ENCODE measurements at regions not wholly inside any gene's neighbourhood (a gene's known extent, or its start where the extent isn't known, plus 50 kb on each side); places are given as distances from the start of the nearest gene placed in this dataset.

DNA sequence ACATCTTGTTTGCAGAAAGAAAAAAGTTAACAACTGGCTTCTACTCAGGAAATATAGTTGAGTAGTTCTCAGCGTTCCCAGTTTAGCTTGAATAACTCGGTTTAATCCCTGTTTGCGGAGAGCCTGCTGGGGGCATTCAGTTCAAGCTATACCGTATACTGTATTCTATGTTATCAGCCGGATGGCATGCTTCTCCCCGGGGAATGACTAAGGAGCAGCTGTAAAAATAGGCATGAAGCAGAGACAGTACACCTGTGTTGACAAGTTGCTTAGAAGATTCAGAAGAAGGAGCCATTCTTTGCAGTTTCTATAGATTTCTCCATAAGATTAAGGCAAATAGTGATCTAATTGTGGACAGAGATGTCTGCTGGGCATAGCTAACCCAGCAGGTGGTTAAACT lies 267.8 kb upstream of the NCAM2 start:
- H3K27ac ChIP-seq: no peak overlapping the region
- no peak for DNase-seq (ENCODE audit: low read depth, low spot score)

DNA sequence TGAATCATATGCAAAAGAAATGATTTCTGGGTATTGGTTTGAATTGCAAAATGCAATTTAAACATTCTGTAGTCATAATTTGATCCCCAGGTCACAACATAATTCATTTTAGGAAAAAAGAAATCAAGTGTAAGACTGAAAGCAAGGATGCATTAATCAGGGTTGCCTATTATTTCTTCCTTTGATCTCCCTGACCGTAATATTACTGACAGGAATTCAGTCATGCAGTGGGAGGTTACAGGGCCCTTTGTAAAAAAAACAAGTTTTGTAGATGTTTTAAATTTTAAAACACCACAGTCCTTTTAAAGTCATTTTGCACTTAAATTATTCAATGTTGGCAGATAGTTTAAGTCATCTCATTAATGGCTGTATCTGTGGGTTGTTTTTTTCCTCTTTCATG lies 263.0 kb upstream of the NCAM2 start:
- H3K27ac ChIP-seq: no peak overlapping the region
- DNase-seq (ENCODE audit: low read depth, low spot score): no peak

DNA sequence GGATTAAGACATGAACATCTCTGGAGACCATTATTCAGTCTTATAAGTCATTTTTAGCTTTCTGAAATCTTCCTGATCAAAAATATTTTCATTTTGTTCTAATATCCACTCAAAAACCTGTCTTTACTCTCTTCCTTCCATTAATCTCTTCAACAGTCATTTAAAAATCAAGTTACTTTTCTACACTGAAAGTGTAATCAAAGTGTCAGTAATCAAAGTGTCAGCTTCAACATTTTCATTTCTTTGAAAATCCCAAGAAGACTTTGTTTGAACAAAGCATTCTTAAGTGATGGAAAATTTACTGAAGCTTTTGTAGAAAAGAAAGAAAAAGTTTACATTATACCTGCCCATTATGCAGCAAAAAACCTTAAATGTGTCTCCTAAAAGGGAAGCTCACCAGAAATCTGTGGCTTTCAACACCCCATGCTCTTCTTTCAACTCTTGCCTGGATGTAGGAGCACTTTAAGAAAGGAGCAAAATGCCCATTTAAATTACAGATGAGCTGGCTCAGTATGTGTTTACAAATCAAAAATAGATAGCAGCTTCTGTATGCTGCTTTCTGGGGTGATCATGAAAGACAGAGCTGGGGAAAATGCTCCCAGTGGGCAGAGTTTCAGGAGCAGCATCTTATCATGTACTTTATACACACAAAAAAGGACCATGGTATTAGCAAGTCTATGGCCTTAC lies 260.8 kb upstream of the NCAM2 start:
- no peak overlapping the region for H3K27ac ChIP-seq
- DNase-seq (ENCODE audit: low read depth, low spot score): no peak

DNA sequence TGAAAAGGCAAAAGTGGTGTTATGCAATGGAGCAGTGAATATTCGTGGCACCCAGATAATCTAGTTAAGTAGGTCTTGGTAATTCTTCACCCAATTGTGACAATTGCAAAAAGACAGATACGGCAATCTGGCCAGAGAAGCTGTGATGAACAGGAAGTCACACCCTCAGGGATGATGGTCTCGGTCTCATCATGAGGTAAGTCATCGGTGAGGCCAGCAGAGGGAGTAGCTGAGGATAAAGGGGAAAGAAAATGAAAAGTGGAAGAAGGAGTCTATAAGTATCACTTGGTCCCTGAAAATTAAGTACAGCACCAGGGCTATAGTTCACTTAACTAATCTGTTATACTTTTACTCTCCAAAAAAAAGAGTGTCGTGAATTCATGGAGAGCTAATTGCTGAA lies 258.8 kb upstream of the NCAM2 start:
- H3K27ac ChIP-seq: no peak overlapping the region
- DNase-seq (ENCODE audit: low read depth, low spot score): no peak

DNA sequence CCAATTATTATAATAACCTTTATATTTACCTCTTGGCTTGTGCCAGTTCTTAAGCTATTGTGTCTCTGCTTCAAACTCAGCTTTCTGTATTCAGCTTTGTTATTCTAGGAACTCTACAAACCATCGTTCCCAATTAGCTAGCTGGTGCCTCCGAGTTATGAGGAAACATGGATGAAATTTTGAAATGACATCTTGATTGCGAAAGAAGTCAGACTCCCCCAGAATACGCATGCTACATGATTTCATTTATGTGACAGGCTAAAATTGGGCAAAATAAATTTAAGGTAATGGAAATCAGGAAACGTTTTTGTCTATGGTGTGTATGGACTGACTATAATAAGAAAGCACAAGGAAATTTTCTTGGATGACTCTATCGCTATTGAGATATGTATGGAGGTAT lies 256.8 kb upstream of the NCAM2 start:
- DNase-seq (ENCODE audit: low read depth, low spot score): no peak
- H3K27ac ChIP-seq: no peak overlapping the region

DNA sequence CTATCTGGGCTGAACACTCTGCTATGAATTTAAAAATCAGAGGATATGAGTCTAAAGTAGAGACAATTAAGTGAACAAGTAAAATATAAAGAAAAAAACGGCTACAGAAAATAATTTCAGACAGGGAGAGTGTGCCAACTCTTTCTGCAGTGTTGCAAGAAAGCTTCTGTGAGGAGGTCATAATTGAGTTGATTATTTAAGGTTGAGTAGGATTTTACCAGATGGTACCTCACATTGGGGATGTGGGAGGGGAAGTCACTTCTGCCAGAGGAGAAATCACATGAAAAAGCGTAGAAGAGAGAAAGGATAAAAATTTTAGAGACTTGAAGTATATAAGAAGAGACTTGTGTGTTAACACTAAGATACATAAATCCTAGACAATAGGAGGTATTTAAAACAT lies 238.0 kb upstream of the NCAM2 start:
- DNase-seq (ENCODE audit: low read depth, low spot score): no peak

DNA sequence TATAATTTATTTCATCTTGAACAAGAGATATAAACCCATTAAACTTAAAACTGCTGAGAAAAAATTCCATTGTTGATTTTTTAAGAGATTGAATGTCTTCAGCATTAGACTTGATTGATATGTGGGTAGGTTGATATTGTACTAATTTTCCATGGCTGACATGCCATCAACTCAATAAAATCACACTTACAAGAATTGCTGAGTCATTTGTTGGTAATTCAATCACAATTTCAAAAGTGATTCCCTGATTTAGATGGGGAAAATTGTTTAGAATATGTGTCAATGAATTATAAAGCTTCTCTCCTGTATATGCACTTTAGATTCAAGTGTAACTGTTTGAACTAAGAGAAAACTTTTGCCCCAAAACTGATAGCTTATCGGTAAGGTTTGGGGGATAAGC lies 223.5 kb upstream of the NCAM2 start:
- DNase-seq (ENCODE audit: low read depth, low spot score): no peak
- H3K27ac ChIP-seq: no peak overlapping the region

More for the DNA sequence above, 238.0 kb upstream of the NCAM2 start:
- H3K27ac ChIP-seq: no peak overlapping the region

DNA sequence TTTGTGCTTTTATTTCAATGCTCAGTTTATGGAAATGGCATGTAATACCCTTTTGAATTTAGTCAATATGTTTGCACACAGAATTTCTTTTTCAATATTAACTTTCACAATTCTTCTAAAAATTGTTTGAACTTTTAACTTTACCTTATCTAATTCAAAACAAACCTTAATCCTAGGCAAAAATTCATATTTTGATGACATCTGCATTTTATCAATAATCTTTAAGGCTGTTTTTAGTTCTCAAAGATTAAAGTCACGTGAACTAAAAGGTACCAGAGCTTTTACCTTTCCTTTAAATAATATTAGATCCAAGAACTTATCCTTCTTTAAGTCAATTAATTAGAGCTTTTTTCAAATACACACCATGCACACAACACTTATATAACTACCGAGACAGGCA lies 218.9 kb upstream of the NCAM2 start:
- H3K27ac ChIP-seq: no peak overlapping the region
- DNase-seq (ENCODE audit: low read depth, low spot score): no peak

DNA sequence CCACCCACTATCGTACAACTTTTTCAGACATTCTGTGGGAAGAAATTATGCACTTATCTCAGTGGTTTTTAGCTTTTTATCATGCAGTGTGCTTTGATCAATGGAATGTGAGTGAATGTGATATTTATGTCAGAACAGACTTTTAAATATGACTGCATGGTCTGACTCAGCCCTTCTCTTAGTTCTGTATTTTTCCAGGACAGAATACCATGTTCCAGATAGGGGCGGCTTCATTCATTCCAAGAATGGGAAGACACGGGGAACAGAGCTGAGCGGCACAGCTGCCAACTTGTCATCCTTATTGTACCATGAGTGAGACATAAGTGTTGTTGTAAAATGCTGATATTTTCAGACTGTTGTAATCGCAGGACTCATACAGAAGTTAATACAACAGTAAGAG lies 214.6 kb upstream of the NCAM2 start:
- no peak overlapping the region for H3K27ac ChIP-seq
- DNase-seq (ENCODE audit: low read depth, low spot score): no peak

DNA sequence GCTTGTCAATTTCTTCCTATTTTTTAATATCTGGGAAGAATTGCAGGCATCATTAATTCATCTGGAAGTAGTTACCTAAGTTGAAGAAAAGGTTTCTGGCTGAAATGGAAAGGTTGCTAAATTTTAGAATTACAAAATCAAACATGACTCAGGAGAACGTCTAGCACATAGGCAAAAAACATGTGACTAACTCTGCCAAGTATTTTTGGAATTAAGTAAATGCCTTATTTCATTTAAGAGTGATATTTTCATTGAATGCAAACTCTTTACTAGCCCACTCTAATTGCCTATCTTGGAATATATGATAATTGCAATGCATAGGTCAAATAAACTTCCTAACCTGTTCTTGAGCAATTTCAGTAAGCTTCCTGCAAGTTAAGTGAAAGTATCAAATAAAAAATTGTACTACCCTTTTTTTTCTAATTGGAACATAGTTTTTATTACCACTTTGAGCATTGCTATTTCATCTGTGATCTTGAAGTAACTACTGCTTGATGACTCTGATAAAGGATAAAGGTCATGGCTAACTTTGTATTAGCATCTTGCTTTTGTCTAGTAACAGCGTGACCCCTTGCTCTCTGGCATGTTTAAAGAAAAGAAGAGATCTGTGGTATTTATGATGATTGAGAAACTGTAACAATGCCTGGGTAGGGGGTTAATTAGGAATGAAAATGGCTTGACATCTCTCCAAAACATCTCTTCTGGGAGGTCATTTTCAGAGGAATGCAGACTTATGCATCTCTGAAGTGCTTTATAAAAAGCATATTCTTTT lies 208.3 kb upstream of the NCAM2 start:
- DNase-seq (ENCODE audit: low read depth, low spot score): no peak
- H3K27ac ChIP-seq: no peak overlapping the region

DNA sequence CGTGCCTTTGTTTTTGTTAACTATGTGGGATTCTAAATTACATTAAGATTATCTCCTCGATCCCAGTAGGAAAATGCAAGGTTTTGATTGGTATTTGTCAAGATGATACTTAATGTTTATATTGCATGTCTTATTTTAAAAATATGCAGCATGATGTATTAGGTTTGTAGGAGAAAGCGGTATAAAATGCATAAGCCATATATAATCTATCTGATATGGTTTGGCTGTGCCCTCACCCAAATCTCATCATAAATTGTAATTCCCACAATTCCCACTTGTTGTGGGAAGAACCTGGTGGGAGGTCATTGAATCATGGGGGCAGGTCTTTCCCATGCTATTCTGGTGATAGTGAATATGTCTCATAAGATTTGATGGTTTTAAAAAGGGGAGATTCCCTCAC lies 198.1 kb upstream of the NCAM2 start:
- no peak overlapping the region for H3K27ac ChIP-seq
- no peak for DNase-seq (ENCODE audit: low read depth, low spot score)

DNA sequence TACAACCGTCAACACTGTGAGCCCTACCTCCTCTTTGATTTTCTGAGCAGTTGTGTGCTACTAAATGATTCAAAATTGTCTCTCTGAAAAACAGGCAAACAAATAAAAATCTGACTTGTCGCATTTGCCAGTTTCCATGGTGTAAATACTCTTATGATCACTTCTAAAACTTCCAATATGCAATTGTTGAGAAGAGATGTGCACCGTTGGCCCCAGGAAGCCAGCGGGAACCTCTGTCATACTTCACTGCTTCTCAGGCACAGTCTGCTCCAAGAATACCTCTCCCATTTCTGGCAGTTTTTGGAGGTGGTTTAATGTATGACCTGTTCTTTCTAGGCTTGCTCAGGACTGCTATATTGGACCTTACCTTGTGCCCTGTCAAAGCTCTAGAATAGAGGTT lies 196.0 kb upstream of the NCAM2 start:
- no peak overlapping the region for H3K27ac ChIP-seq
- no peak for DNase-seq (ENCODE audit: low read depth, low spot score)

DNA sequence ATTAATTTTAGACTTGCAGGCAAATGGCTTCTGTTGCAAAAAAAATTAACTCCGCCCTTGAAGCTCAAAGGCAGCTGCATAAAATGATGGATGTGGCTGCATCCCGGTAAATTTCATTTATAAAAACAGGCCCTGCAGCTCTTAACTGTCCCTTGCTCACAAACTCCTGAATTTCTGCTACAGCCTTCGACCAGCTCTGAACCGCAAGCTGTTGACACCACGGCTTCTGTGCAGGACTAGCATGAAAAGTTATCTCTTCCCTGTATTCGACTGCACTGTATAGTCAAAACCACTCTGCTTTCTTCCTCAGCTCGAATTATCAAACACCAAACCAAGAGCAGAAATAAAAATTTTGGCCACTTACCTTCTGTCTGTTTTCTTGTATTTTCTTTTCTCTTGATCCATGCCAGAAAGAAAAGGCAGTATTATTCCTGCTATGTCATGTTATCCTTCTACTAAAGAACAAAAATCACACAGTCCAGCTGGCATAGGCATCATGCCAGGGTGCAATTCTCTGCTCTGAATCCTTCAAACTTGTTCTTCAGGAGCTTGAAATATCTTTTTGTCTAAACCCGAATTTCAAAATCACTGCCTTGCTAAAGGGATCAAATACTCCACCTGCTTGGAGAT lies 195.5 kb upstream of the NCAM2 start:
- no peak overlapping the region for H3K27ac ChIP-seq
- no peak for DNase-seq (ENCODE audit: low read depth, low spot score)

DNA sequence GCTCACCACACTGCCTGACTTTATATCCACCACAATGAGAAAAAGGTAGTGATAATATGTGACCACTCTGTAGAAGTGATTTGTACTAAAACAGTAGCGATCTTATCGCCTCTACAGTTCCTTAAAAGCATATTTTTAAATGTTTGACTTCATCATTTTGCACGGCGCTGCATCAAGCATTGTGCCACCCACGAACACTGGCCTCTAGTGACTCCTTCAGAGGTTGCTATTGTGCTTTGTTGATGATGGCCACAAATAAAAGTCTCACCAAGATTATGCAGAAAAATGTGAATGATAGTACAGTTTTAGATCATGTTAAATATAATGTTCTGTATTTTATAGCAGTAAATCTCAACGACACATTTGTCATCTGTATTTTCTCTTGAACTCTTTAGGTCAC lies 186.5 kb upstream of the NCAM2 start:
- no peak for DNase-seq (ENCODE audit: low read depth, low spot score)
- H3K27ac ChIP-seq: no peak overlapping the region

DNA sequence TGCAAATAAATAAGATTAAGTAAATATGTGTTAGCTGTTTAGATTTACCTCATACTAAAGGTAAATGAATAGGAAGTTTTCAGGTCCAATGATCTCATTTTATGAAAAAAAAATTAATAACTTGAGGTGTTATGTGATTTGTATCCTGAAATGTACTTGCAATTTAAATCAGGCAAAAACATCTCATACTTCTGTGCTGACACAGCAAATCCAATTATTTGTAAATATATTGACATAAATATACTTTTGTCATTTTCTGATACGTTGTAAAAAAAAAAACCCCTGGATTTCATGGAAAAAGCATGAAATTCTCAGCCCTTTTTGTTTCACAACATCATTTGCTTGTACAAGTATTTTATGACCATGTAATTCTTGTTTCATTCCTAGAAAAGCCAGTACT lies 184.1 kb upstream of the NCAM2 start:
- H3K27ac ChIP-seq: no peak overlapping the region
- DNase-seq (ENCODE audit: low read depth, low spot score): no peak

DNA sequence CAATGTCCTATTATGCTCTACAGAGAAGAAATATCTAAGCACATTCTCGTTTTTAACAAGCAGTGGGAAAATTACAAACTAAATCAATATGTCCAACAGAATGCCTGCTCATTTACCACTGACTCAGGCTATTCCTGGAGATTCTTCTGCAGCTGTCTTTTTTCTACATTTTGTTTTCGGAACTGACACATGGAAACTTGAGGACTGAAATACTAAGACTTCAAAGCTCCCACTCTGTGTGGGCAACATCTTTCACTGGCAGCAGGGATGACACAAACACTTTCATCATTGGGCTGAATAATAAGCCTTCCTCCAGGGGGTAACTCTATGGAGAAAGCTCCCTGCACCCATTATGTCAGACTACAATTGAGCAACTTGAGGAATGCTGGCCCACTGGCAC lies 175.5 kb upstream of the NCAM2 start:
- no peak for DNase-seq (ENCODE audit: low read depth, low spot score)
- H3K27ac ChIP-seq: no peak overlapping the region

DNA sequence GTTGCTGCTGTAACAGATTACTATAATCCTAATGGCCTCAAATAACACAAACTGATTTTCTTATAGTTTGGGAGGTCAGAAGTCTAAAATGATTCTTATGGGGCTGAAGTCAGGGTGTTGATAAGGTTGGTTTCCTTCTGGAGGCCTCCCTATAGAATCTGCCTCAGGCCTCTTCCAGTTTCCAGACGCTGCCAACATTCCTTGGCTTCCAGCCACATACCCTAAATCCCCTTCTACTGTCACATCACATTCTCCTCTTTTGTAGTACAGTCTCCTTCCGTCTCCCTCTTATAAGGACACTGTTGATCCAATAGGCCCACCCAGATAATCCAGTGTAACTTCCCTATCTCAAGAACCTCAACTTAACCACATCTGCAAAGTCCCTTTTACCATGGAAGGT lies 145.3 kb upstream of the NCAM2 start:
- no peak overlapping the region for H3K27ac ChIP-seq
- no peak for DNase-seq (ENCODE audit: low read depth, low spot score)

DNA sequence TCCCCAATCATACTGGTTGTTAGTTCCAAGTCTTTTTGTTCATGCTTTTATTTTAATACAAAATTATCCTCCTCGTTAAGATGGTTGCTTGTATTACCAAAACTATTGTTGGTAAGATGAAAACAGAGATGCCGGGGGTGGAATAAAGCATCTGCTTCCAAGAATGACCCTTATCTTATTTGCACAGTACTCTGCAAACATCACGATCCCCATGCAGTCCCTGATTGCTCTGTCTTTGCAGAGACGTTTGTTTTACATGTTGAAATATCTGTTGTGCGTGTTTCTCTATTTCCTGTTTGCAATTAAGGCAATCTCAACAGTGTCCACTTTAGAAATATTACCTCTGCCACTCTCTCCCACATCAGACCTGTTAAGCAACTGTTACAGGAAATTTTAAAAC lies 141.3 kb upstream of the NCAM2 start:
- no peak for DNase-seq (ENCODE audit: low read depth, low spot score)
- no peak overlapping the region for H3K27ac ChIP-seq

DNA sequence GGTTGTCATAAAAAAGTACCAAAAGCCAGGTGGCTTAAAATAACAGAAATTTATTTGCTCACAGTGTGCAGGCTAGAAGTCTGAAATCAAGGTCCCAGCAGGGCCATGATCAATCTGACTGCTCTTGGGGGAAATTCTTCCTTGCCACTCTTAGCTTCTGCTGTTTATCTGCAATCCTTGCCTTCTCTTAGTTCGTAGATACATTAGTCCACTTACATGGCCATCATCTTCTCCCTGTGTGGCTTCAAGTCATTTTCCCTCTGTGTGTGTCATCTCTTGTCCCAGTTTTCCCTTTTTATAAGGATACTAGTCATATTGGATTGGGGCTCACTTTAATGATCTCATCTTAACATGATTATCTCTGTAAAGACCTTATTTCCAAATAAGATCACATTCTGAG lies 124.0 kb upstream of the NCAM2 start:
- H3K27ac ChIP-seq: no peak overlapping the region
- DNase-seq (ENCODE audit: low read depth, low spot score): no peak

DNA sequence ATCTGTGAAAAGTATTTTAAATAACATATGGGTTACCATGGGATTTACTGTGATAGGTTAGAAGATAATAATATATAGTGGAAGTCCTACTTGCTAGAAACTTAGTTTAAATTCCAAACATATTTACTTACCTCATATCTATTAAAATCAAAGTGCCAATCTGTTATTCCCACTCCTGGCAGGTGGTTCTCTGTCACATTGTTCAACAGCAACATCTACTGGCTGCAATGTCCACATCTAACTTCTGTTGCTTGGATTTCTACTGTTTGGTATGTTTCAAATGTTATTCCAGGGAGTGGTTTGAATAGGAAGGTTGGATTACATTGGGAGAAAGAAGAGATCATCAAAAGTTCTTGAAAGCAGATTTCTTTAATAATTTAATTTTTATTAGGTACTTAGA lies 122.5 kb upstream of the NCAM2 start:
- H3K27ac ChIP-seq: no peak overlapping the region
- DNase-seq (ENCODE audit: low read depth, low spot score): no peak

DNA sequence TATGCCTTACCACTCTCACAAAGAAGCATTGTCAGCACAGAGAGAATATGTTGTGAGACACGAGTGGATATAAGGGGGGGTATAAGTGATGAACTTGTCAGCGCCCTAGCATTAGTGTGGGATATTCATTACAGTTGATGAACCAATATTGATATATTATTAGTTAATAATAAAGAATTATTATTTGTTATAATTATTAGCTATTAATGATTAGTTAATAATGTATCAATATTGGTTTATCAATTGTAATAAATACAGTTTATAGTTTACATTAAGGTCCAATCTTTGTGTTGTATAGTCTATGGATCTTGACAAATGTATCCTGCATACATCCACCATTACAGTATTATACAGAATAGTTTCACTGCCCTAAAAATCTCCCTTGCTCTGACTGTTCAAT lies 120.2 kb upstream of the NCAM2 start:
- H3K27ac ChIP-seq: no peak overlapping the region
- DNase-seq (ENCODE audit: low read depth, low spot score): no peak

Measured in epithelial cell of prostate (primary cell).